ENCODE measurements at regions not wholly inside any gene's neighbourhood (a gene's known extent, or its start where the extent isn't known, plus 50 kb on each side); places are given as distances from the start of the nearest gene placed in this dataset.
"Not testable (repeated sequence)": the region's sequence is repeated elsewhere in the genome, so short reads cannot be mapped to it uniquely, and the experiment has no call there.

DNA sequence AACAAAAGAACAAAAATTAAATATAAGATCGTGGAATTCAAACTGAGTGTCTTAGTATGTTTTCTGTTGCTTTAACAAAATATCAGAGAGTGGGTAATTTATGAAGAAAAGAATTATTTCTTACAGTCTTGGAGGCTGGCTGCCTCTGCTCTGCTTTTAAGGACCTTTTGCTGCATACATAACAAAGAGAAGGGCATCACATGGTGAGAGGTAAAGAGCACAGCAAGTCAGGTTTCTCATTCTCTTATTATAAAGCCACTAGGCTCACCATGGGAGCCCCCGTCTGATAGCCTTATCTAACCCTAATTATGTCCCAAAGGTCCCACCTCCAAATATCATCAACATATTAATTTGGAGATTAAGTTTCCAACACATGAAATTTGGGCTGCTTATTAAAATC, 231.3 kb downstream of the SLITRK6 start:
- Histone ChIP-seq H3K79me2 (ENCODE audit: low read length) (no peaks in the 10 kb centered on the region), H3K36me3 (ENCODE audit: insufficient read depth, low read length) (no peaks in the 10 kb centered on the region), H3K9me3 (ENCODE audit: low read length) (no peaks in the 10 kb centered on the region), H2AFZ (ENCODE audit: low read length) (peak overlapping the region; percentile 86), H3K9ac (ENCODE audit: low read length) (no peak overlapping the region), H3K4me3 (ENCODE audit: low read length) (no peak overlapping the region), H3K9me2 (replicated peaks; ENCODE audit: insufficient read depth, low read length) (no peaks in the 10 kb centered on the region), H4K20me1 (ENCODE audit: insufficient read depth, low read depth, low read length) (no peaks in the 10 kb centered on the region), H3K4me2 (ENCODE audit: low read depth, low read length, poor library complexity, severe bottlenecking) (no peak overlapping the region), H3K27me3 (ENCODE audit: low read length) (no peaks in the 10 kb centered on the region), H3K27ac (ENCODE audit: low read length) (no peak overlapping the region), H3K4me1 (ENCODE audit: low read length) (peaks cover 6% of the 10 kb centered on the region; the same call in 1 of the 2 replicates)
- no peak for DNase-seq

DNA sequence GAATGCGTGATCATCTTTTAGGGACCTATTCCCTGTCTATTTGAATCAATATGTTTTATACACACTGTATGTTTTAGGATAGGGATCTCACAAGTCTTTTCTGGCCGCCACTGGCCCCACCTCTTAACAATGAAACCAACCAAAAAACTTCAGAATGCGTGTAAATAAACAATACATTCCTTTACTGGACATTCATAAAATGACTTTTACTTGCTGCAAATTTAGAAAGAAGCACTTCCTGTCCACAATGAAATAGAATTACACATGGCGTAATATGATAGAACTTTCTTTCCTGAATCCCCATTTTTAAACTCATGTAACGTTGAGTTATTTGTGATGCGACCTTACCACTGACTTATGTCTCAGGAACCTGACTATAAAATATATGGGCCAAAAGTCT, 233.6 kb downstream of the SLITRK6 start:
- Histone ChIP-seq H3K9me2 (replicated peaks; ENCODE audit: insufficient read depth, low read length) (no peaks in the 10 kb centered on the region), H3K4me3 (ENCODE audit: low read length) (no peak overlapping the region), H3K4me1 (ENCODE audit: low read length) (peaks cover 7% of the 10 kb centered on the region; the same call in 1 of the 2 replicates), H3K36me3 (ENCODE audit: insufficient read depth, low read length) (no peaks in the 10 kb centered on the region), H3K4me2 (ENCODE audit: low read depth, low read length, poor library complexity, severe bottlenecking) (no peak overlapping the region), H3K79me2 (ENCODE audit: low read length) (no peaks in the 10 kb centered on the region), H4K20me1 (ENCODE audit: insufficient read depth, low read depth, low read length) (no peaks in the 10 kb centered on the region), H3K27ac (ENCODE audit: low read length) (no peak overlapping the region), H3K9me3 (ENCODE audit: low read length) (no peaks in the 10 kb centered on the region), H3K27me3 (ENCODE audit: low read length) (no peaks in the 10 kb centered on the region), H3K9ac (ENCODE audit: low read length) (no peak overlapping the region), H2AFZ (ENCODE audit: low read length) (peak overlapping the region; percentile 62; the same call in 1 of the 2 replicates)
- no peak for DNase-seq

DNA sequence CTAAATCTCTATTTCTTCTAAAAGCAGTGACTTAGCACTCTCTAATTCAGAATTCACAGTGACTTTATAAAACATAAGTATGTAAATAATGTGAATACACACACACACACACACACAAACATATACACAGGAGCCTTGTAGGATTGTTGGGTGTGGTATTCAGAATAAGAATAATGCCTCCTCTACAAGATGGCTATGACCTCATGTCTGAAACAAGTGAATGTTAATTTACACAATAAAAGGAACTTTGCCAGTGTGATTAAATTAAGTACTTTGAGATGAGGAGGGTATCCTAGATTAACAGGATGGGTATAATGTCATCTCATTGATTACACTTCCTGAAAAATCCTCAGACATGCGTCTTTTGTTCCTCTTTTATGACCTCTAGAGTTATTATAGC, 234.6 kb downstream of the SLITRK6 start:
- Histone ChIP-seq H3K4me3 (ENCODE audit: low read length) (no peak overlapping the region), H3K27me3 (ENCODE audit: low read length) (no peaks in the 10 kb centered on the region), H3K36me3 (ENCODE audit: insufficient read depth, low read length) (no peaks in the 10 kb centered on the region), H3K79me2 (ENCODE audit: low read length) (no peaks in the 10 kb centered on the region), H3K27ac (ENCODE audit: low read length) (no peak overlapping the region), H3K9me2 (replicated peaks; ENCODE audit: insufficient read depth, low read length) (no peaks in the 10 kb centered on the region), H4K20me1 (ENCODE audit: insufficient read depth, low read depth, low read length) (no peaks in the 10 kb centered on the region), H2AFZ (ENCODE audit: low read length) (peak overlapping the region; percentile 62; the same call in 1 of the 2 replicates), H3K9me3 (ENCODE audit: low read length) (no peaks in the 10 kb centered on the region), H3K4me1 (ENCODE audit: low read length) (peaks cover 13% of the 10 kb centered on the region; the same call in 1 of the 2 replicates), H3K4me2 (ENCODE audit: low read depth, low read length, poor library complexity, severe bottlenecking) (no peak overlapping the region), H3K9ac (ENCODE audit: low read length) (no peak overlapping the region)
- no peak for DNase-seq

DNA sequence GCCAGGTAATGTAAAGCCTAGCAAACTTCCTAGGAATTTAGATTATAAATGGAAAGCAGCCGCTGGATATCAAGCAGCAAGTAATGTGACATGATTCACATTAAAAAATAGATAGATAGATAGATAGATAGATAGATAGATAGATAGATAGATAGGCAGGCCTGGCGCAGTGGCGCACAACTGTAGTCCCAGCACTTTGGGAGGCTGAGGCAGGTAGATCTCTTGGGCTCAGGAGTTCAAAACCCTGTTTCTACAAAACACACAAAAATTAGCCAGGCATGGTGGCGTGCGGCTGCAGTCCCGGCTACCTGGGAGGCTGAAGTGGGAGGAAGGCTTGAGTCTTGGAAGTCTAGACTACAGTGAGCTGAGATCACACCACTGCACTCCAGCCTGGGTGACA, 236.9 kb downstream of the SLITRK6 start:
- Histone ChIP-seq H3K36me3 (ENCODE audit: insufficient read depth, low read length) (no peaks in the 10 kb centered on the region), H3K79me2 (ENCODE audit: low read length) (no peaks in the 10 kb centered on the region), H3K4me1 (ENCODE audit: low read length) (peaks cover 18% of the 10 kb centered on the region), H3K9ac (ENCODE audit: low read length) (no peak overlapping the region), H3K4me3 (ENCODE audit: low read length) (no peak overlapping the region), H3K9me2 (replicated peaks; ENCODE audit: insufficient read depth, low read length) (no peaks in the 10 kb centered on the region), H2AFZ (ENCODE audit: low read length) (peak overlapping the region; percentile 45; the same call in 1 of the 2 replicates), H3K9me3 (ENCODE audit: low read length) (no peaks in the 10 kb centered on the region), H3K4me2 (ENCODE audit: low read depth, low read length, poor library complexity, severe bottlenecking) (no peak overlapping the region), H4K20me1 (ENCODE audit: insufficient read depth, low read depth, low read length) (no peaks in the 10 kb centered on the region), H3K27me3 (ENCODE audit: low read length) (no peaks in the 10 kb centered on the region), H3K27ac (ENCODE audit: low read length) (no peak overlapping the region)
- DNase-seq = no peak

DNA sequence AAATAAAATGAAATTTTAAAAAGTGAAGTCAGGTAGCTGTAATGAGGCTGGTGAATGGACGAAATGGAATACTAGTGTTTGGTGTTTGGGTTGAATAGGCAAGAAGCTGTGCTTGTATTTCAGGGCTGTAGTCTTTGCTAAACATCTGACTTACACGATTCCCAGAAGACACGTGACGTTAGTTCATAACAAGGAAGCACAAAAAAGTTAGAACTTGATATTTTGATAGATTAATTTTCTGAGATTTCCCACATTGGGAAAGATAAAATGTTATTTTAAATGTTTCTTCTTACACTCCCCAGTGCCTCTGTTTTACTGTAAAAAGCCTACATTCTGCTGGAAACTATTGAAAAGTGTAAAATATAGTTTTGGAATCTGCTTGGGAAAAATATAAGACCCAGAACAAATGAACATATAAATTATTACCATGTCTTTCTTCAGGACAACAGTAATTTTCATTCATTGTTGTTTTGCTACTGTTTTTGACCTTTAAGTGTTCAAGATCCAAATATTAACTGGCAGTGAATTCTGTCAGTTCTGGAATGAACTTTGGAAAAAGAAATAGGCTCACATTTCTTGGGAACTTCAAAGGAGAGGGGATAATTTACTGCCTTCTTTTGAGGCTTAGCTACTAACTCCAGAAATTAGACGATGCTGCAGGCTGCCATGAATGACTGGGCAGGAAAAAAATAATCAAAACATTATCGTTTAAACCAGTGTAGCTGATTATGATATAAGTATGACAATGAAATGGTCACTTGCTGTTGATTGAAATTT, 241.3 kb downstream of the SLITRK6 start:
- Histone ChIP-seq H3K4me2 (ENCODE audit: low read depth, low read length, poor library complexity, severe bottlenecking) (no peak overlapping the region), H3K9ac (ENCODE audit: low read length) (no peak overlapping the region), H3K4me1 (ENCODE audit: low read length) (peaks cover 13% of the 10 kb centered on the region), H3K9me2 (replicated peaks; ENCODE audit: insufficient read depth, low read length) (no peaks in the 10 kb centered on the region), H4K20me1 (ENCODE audit: insufficient read depth, low read depth, low read length) (no peaks in the 10 kb centered on the region), H3K27me3 (ENCODE audit: low read length) (no peaks in the 10 kb centered on the region), H3K9me3 (ENCODE audit: low read length) (no peaks in the 10 kb centered on the region), H3K79me2 (ENCODE audit: low read length) (no peaks in the 10 kb centered on the region), H3K36me3 (ENCODE audit: insufficient read depth, low read length) (no peaks in the 10 kb centered on the region), H2AFZ (ENCODE audit: low read length) (peak overlapping the region; percentile 58), H3K27ac (ENCODE audit: low read length) (no peak overlapping the region), H3K4me3 (ENCODE audit: low read length) (no peak overlapping the region)
- no peak for DNase-seq

DNA sequence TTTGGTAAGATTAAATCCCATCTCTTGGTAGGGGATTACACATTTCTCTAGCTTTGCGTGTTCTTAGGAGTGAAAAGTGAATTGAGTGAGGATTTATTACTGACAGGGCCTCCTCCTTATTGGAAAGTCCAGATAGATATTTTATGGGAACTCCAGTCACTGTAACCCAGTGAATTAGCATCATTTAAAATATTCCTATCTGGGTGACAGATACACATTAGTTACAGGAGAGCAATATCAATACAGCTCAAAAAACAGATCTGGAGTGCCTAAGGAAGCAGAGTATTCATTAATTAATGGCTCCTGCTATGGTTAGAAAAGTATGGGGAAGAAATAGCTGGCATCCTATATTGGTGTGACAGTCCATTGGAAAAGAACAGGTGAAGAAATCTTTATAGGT, 248.2 kb downstream of the SLITRK6 start:
- H3K4me1 ChIP-seq (ENCODE audit: low read length) = peaks cover 14% of the 10 kb centered on the region
- no peaks in the 10 kb centered on the region for H3K36me3 ChIP-seq (ENCODE audit: insufficient read depth, low read length)
- DNase-seq = no peak
- no peaks in the 10 kb centered on the region for H4K20me1 ChIP-seq (ENCODE audit: insufficient read depth, low read depth, low read length)
- H3K4me2 ChIP-seq (ENCODE audit: low read depth, low read length, poor library complexity, severe bottlenecking) = no peak overlapping the region
- H3K9me2 ChIP-seq (replicated peaks; ENCODE audit: insufficient read depth, low read length) = no peaks in the 10 kb centered on the region
- peaks cover 6% of the 10 kb centered on the region for H3K9me3 ChIP-seq (ENCODE audit: low read length)
- no peaks in the 10 kb centered on the region for H3K27me3 ChIP-seq (ENCODE audit: low read length)
- no peaks in the 10 kb centered on the region for H3K79me2 ChIP-seq (ENCODE audit: low read length)
- no peak overlapping the region for H3K9ac ChIP-seq (ENCODE audit: low read length)
- no peak overlapping the region for H3K4me3 ChIP-seq (ENCODE audit: low read length)
- H2AFZ ChIP-seq (ENCODE audit: low read length) = no peak overlapping the region
- no peak overlapping the region for H3K27ac ChIP-seq (ENCODE audit: low read length)

DNA sequence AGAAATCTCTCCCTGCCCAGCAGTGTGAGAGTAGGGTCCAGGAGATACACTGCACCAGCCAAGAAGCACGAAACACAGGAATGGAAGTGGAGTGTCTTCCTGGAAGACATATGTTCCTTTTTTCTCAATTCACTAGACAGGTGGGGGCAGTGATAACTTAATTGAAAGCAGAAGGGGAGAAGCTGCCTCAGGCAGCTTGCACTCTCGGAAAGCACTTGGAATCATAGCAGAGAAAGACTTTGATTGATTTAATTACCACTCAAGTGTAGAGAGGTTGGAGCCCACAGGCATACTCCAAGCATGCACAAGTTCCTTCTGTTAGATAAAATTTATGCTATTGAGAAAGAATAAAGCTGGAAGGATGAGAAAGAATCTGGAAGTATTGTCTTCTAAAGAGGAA, 249.4 kb downstream of the SLITRK6 start:
- Histone ChIP-seq H2AFZ (ENCODE audit: low read length) (peak overlapping the region; percentile 72; the same call in 1 of the 2 replicates), H3K36me3 (ENCODE audit: insufficient read depth, low read length) (no peaks in the 10 kb centered on the region), H3K4me3 (ENCODE audit: low read length) (no peak overlapping the region), H3K79me2 (ENCODE audit: low read length) (no peaks in the 10 kb centered on the region), H3K27ac (ENCODE audit: low read length) (no peak overlapping the region), H3K9me3 (ENCODE audit: low read length) (peaks cover 6% of the 10 kb centered on the region), H3K9me2 (replicated peaks; ENCODE audit: insufficient read depth, low read length) (no peaks in the 10 kb centered on the region), H3K4me2 (ENCODE audit: low read depth, low read length, poor library complexity, severe bottlenecking) (no peak overlapping the region), H3K27me3 (ENCODE audit: low read length) (no peaks in the 10 kb centered on the region), H3K9ac (ENCODE audit: low read length) (no peak overlapping the region), H3K4me1 (ENCODE audit: low read length) (peaks cover 16% of the 10 kb centered on the region), H4K20me1 (ENCODE audit: insufficient read depth, low read depth, low read length) (no peaks in the 10 kb centered on the region)
- DNase-seq = no peak

DNA sequence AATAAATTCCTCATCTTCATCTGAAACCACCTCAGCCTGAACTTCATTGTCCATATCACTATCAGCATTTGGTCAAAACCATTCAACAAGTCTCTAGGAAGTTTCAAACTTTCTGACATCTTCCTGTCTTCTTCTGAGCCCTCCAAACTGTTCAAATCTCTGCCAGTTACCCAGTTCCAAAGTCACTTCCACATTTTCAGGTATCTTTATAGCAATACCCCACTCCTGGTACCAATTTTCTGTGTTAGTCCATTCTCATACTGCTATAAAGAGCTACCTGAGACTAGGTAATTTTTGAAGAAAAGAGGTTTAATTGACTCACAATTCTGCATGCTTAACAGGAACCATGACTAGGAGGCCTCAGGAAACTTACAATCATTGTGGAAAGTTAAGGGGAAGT, 250.4 kb downstream of the SLITRK6 start:
- H3K4me3 ChIP-seq (ENCODE audit: low read length); H3K79me2 ChIP-seq (ENCODE audit: low read length); H3K27ac ChIP-seq (ENCODE audit: low read length); H3K9ac ChIP-seq (ENCODE audit: low read length); H3K36me3 ChIP-seq (ENCODE audit: insufficient read depth, low read length); H2AFZ ChIP-seq (ENCODE audit: low read length); H3K27me3 ChIP-seq (ENCODE audit: low read length); DNase-seq; H3K9me3 ChIP-seq (ENCODE audit: low read length); H3K4me2 ChIP-seq (ENCODE audit: low read depth, low read length, poor library complexity, severe bottlenecking); H3K9me2 ChIP-seq (replicated peaks; ENCODE audit: insufficient read depth, low read length); H4K20me1 ChIP-seq (ENCODE audit: insufficient read depth, low read depth, low read length): not testable (repeated sequence)
- peaks cover 20% of the 10 kb centered on the region for H3K4me1 ChIP-seq (ENCODE audit: low read length)
